AG09309 (cell line): ENCODE measurements at regions not wholly inside any gene's neighbourhood (a gene's known extent, or its start where the extent isn't known, plus 50 kb on each side); places are given as distances from the start of the nearest gene placed in this dataset.
"Not testable (repeated sequence)": the region's sequence is repeated elsewhere in the genome, so short reads cannot be mapped to it uniquely, and the experiment has no call there.

Source experiments
- DNase-seq: peaks from one replicate; pipeline ENCODE4 v3.0.0-alpha.2; 2010; ENCODE audit warnings: low read depth
- H3K4me3 ChIP-seq: 2 replicates; pipeline ENCODE4 v1.5.1; 2011; ENCODE audit warnings: mild to moderate bottlenecking, low read depth, low read length, moderate library complexity; ENCODE audit not compliant: control insufficient read depth
- CTCF ChIP-seq: IDR thresholded peaks from 2 replicates; pipeline ENCODE4 v1.5.1; 2011; ENCODE audit warnings: mild to moderate bottlenecking, low read depth, low read length, inconsistent platforms; ENCODE audit not compliant: insufficient read depth, control insufficient read depth; ENCODE audit errors: missing control alignments

- no peak overlapping the region for H3K4me3 ChIP-seq
- TF ChIP-seq CTCF: no peak
- DNase-seq: no peak
Measured at GRCh38 chr2:175847128-175847527, 154.9 kb downstream of the LNPK start.

- no peak overlapping the region for H3K4me3 ChIP-seq
- TF ChIP-seq CTCF: no peak
- DNase-seq: no peak
Measured at GRCh38 chr2:175844169-175844568, 157.9 kb downstream of the LNPK start.

- no peak for TF ChIP-seq CTCF
- no peak overlapping the region for H3K4me3 ChIP-seq
- DNase-seq: no peak
Measured at GRCh38 chr2:175843625-175844024, 158.4 kb downstream of the LNPK start.

GRCh38 chr2:175842996-175843395 lies 159.1 kb downstream of the LNPK start:
- no peak overlapping the region for H3K4me3 ChIP-seq
- no peak for DNase-seq
- TF ChIP-seq CTCF: no peak

GRCh38 chr2:175840765-175841164 lies 161.3 kb downstream of the LNPK start:
- not testable (repeated sequence) for DNase-seq, H3K4me3 ChIP-seq

GRCh38 chr2:175840256-175840655 lies 161.8 kb downstream of the LNPK start:
- TF ChIP-seq CTCF: no peak
- no peak for DNase-seq
- H3K4me3 ChIP-seq: no peak overlapping the region

GRCh38 chr2:175838979-175839378 lies 163.1 kb downstream of the LNPK start:
- no peak overlapping the region for H3K4me3 ChIP-seq
- no peak for TF ChIP-seq CTCF
- DNase-seq: no peak
